NCI-H1092 treated with DMSO at 0.1 percent for 48 hours (cell line): ENCODE measurements at regions not wholly inside any gene's neighbourhood (a gene's known extent, or its start where the extent isn't known, plus 50 kb on each side); places are given as distances from the start of the nearest gene placed in this dataset.

Experiments
- DNase-seq: peaks from one replicate; lab custom pipeline; 2025; lab: John Stamatoyannopoulos, UW

- DNase-seq = no peak
These were observed 1488.3 kb downstream of the RPA4 start for GRCh38 chrX:98371994-98372393.

GRCh38 chrX:98379134-98379533, 1495.4 kb downstream of the RPA4 start:
- DNase-seq = no peak

GRCh38 chrX:98380106-98380505, 1496.4 kb downstream of the RPA4 start:
- no peak for DNase-seq

GRCh38 chrX:98380556-98380955, 1496.8 kb downstream of the RPA4 start:
- no peak for DNase-seq

GRCh38 chrX:98398542-98398941, 1514.8 kb downstream of the RPA4 start:
- no peak for DNase-seq

- DNase-seq = no peak
These were observed 1521.7 kb downstream of the RPA4 start for GRCh38 chrX:98405376-98405775.

- DNase-seq = no peak
These were observed 1523.9 kb downstream of the RPA4 start for GRCh38 chrX:98407584-98407983.

- DNase-seq = no peak
These were observed 1526.2 kb downstream of the RPA4 start for GRCh38 chrX:98409867-98410266.

GRCh38 chrX:98412058-98412457, 1528.3 kb downstream of the RPA4 start:
- no peak for DNase-seq

GRCh38 chrX:98422536-98422935, 1538.8 kb downstream of the RPA4 start:
- DNase-seq = no peak

GRCh38 chrX:98432413-98432812, 1548.7 kb downstream of the RPA4 start:
- DNase-seq = no peak

- no peak for DNase-seq
These were observed 1564.8 kb downstream of the RPA4 start for GRCh38 chrX:98448524-98448923.

GRCh38 chrX:98452456-98452855, 1568.7 kb downstream of the RPA4 start:
- no peak for DNase-seq

GRCh38 chrX:98459669-98460068, 1576.0 kb downstream of the RPA4 start:
- DNase-seq = no peak

GRCh38 chrX:98480606-98481005, 1596.9 kb downstream of the RPA4 start:
- DNase-seq = no peak

- DNase-seq = no peak
These were observed 1597.9 kb downstream of the RPA4 start for GRCh38 chrX:98481636-98482035.

- DNase-seq = no peak
These were observed 1607.0 kb downstream of the RPA4 start for GRCh38 chrX:98490670-98491069.

- DNase-seq = no peak
These were observed 1617.7 kb downstream of the RPA4 start for GRCh38 chrX:98501426-98501825.

GRCh38 chrX:98506907-98507306, 1623.2 kb downstream of the RPA4 start:
- DNase-seq = no peak

- no peak for DNase-seq
These were observed 1630.3 kb downstream of the RPA4 start for GRCh38 chrX:98514032-98514431.

- DNase-seq = no peak
These were observed 1632.4 kb downstream of the RPA4 start for GRCh38 chrX:98516120-98516519.

- DNase-seq = no peak
These were observed 1639.3 kb downstream of the RPA4 start for GRCh38 chrX:98523026-98523425.

GRCh38 chrX:98523521-98523920, 1639.8 kb downstream of the RPA4 start:
- DNase-seq = no peak

- DNase-seq = no peak
These were observed 1664.8 kb downstream of the RPA4 start for GRCh38 chrX:98548519-98548918.

- no peak for DNase-seq
These were observed 1685.1 kb downstream of the RPA4 start for GRCh38 chrX:98568795-98569194.
